ENCODE measurements at regions not wholly inside any gene's neighbourhood (a gene's known extent, or its start where the extent isn't known, plus 50 kb on each side); places are given as distances from the start of the nearest gene placed in this dataset.

DNA sequence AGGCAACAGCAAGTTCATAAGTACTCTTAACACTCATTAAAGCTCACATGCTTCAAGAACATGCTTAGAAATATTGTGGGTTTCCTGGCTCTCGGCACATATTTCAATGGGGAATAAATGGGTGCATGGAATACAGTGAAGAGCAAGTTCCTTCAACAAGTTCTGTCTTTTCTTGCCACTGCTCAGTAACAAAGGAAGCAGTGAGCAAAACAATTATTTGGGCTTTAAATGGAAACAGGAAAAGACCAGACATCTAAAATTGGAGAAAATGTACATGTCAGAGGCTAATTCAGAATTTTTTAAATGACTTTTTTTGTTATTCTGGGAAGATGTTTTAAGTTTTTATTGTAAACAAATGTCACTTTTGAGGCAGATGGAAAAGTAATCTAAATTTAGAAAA lies 478.7 kb downstream of the SETD4 start:
- no peak for DNase-seq (ENCODE audit: low spot score)
- no peaks in the 10 kb centered on the region for H3K27me3 Mint-ChIP-seq (ENCODE audit: unreplicated experiment)
- no peaks in the 10 kb centered on the region for H3K36me3 Mint-ChIP-seq (ENCODE audit: low read depth, unreplicated experiment)
- peaks cover 8% of the 10 kb centered on the region for H3K4me1 Mint-ChIP-seq (ENCODE audit: unreplicated experiment)
- TF ChIP-seq, protein P1, sequence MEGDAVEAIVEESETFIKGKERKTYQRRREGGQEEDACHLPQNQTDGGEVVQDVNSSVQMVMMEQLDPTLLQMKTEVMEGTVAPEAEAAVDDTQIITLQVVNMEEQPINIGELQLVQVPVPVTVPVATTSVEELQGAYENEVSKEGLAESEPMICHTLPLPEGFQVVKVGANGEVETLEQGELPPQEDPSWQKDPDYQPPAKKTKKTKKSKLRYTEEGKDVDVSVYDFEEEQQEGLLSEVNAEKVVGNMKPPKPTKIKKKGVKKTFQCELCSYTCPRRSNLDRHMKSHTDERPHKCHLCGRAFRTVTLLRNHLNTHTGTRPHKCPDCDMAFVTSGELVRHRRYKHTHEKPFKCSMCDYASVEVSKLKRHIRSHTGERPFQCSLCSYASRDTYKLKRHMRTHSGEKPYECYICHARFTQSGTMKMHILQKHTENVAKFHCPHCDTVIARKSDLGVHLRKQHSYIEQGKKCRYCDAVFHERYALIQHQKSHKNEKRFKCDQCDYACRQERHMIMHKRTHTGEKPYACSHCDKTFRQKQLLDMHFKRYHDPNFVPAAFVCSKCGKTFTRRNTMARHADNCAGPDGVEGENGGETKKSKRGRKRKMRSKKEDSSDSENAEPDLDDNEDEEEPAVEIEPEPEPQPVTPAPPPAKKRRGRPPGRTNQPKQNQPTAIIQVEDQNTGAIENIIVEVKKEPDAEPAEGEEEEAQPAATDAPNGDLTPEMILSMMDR (IDR thresholded peaks at IDR 0.05; ENCODE audit: unreplicated experiment) = no peak
- H3K4me3 Mint-ChIP-seq (ENCODE audit: unreplicated experiment) = no peak overlapping the region
- no peaks in the 10 kb centered on the region for H3K9me3 Mint-ChIP-seq (ENCODE audit: unreplicated experiment)
- no peak overlapping the region for H3K27ac Mint-ChIP-seq (ENCODE audit: unreplicated experiment)

GRCh38 chr21:35579520-35580293 lies 480.6 kb downstream of the SETD4 start:
- no peaks in the 10 kb centered on the region for H3K9me3 Mint-ChIP-seq (ENCODE audit: unreplicated experiment)
- H3K36me3 Mint-ChIP-seq (ENCODE audit: low read depth, unreplicated experiment) = no peaks in the 10 kb centered on the region
- no peak for DNase-seq (ENCODE audit: low spot score)
- H3K27ac Mint-ChIP-seq (ENCODE audit: unreplicated experiment) = no peak overlapping the region
- TF ChIP-seq, protein P1 (IDR thresholded peaks at IDR 0.05; ENCODE audit: unreplicated experiment) = no peak
- H3K27me3 Mint-ChIP-seq (ENCODE audit: unreplicated experiment) = no peaks in the 10 kb centered on the region
- peaks cover 8% of the 10 kb centered on the region for H3K4me1 Mint-ChIP-seq (ENCODE audit: unreplicated experiment)
- H3K4me3 Mint-ChIP-seq (ENCODE audit: unreplicated experiment) = no peak overlapping the region

- no peak overlapping the region for H3K27ac Mint-ChIP-seq (ENCODE audit: unreplicated experiment)
- H3K4me3 Mint-ChIP-seq (ENCODE audit: unreplicated experiment) = no peak overlapping the region
- no peaks in the 10 kb centered on the region for H3K9me3 Mint-ChIP-seq (ENCODE audit: unreplicated experiment)
- TF ChIP-seq, protein P1 (IDR thresholded peaks at IDR 0.05; ENCODE audit: unreplicated experiment) = no peak
- H3K4me1 Mint-ChIP-seq (ENCODE audit: unreplicated experiment) = peaks cover 8% of the 10 kb centered on the region
- H3K36me3 Mint-ChIP-seq (ENCODE audit: low read depth, unreplicated experiment) = no peaks in the 10 kb centered on the region
- H3K27me3 Mint-ChIP-seq (ENCODE audit: unreplicated experiment) = no peaks in the 10 kb centered on the region
- no peak for DNase-seq (ENCODE audit: low spot score)
Measured at GRCh38 chr21:35578831-35579471, 481.4 kb downstream of the SETD4 start.

DNA sequence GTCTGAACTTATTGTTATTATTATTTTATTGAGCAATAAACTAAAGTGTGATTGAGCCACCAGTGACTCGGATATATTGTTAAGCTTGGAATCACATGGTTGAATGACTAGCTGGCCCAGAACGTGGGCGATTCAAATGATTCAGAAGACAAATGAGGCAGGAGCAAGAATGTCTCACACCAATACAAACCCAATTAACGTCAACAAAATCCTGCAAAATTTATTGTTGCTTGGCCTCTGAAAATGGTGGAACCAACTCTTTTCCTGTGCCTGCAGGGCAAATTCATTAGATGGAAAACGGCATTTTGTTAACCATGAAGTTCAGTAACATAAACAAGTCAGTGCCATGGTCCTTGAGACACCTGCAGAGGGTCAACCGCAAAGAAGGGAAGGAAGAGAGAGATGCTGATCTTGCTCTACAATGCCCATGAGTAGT lies 482.0 kb downstream of the SETD4 start:
- H3K9me3 Mint-ChIP-seq (ENCODE audit: unreplicated experiment) = no peaks in the 10 kb centered on the region
- no peaks in the 10 kb centered on the region for H3K36me3 Mint-ChIP-seq (ENCODE audit: low read depth, unreplicated experiment)
- no peak overlapping the region for H3K27ac Mint-ChIP-seq (ENCODE audit: unreplicated experiment)
- H3K27me3 Mint-ChIP-seq (ENCODE audit: unreplicated experiment) = no peaks in the 10 kb centered on the region
- TF ChIP-seq, protein P1 (IDR thresholded peaks at IDR 0.05; ENCODE audit: unreplicated experiment) = no peak
- no peak for DNase-seq (ENCODE audit: low spot score)
- H3K4me3 Mint-ChIP-seq (ENCODE audit: unreplicated experiment) = no peak overlapping the region
- H3K4me1 Mint-ChIP-seq (ENCODE audit: unreplicated experiment) = peaks cover 8% of the 10 kb centered on the region

All from endothelial cell (in vitro differentiated cells).